Suppressor macrophage treated with lipopolysaccharide for 1 hour (primary cell): ENCODE measurements at regions not wholly inside any gene's neighbourhood (a gene's known extent, or its start where the extent isn't known, plus 50 kb on each side); places are given as distances from the start of the nearest gene placed in this dataset.

ENCODE experiments used
- DNase-seq, 3 donors: peaks; one replicate each; pipeline ENCODE4 v3.0.0-alpha.2; 2020 to 2022

- DNase-seq, result no peak
Measured at GRCh38 chr21:35144978-35145377, 95.9 kb upstream of the RUNX1 start.

- DNase-seq, result no peak
Measured at GRCh38 chr21:35142036-35142815, 93.1 kb upstream of the RUNX1 start.

- DNase-seq, result no peak
Measured at GRCh38 chr21:35139382-35139715, 90.2 kb upstream of the RUNX1 start.

GRCh38 chr21:35138665-35139381 lies 89.7 kb upstream of the RUNX1 start:
- no peak for DNase-seq

- DNase-seq, result no peak
Measured at GRCh38 chr21:35136586-35137219, 87.6 kb upstream of the RUNX1 start.

- no peak for DNase-seq
Measured at GRCh38 chr21:35136106-35136505, 87.0 kb upstream of the RUNX1 start.

- no peak for DNase-seq
Measured at GRCh38 chr21:35135481-35135880, 86.4 kb upstream of the RUNX1 start.

- peak; percentile 32 to 39 (median 38) for DNase-seq
Measured at GRCh38 chr21:35134309-35134708, 85.2 kb upstream of the RUNX1 start.

- no peak for DNase-seq
Measured at GRCh38 chr21:35128536-35128935, 79.4 kb upstream of the RUNX1 start.

- DNase-seq, result no peak
Measured at GRCh38 chr21:35127851-35128250, 78.7 kb upstream of the RUNX1 start.

- DNase-seq, result no peak
Measured at GRCh38 chr21:35127026-35127425, 77.9 kb upstream of the RUNX1 start.

- no peak for DNase-seq
Measured at GRCh38 chr21:35120631-35121180, 71.6 kb upstream of the RUNX1 start.

- no peak for DNase-seq
Measured at GRCh38 chr21:35119501-35120047, 70.5 kb upstream of the RUNX1 start.

GRCh38 chr21:35116777-35117176 lies 67.7 kb upstream of the RUNX1 start:
- no peak for DNase-seq

GRCh38 chr21:35113064-35113463 lies 64.0 kb upstream of the RUNX1 start:
- DNase-seq, result peak; percentile 46 to 79 (median 52)

- no peak for DNase-seq
Measured at GRCh38 chr21:35111321-35111930, 62.3 kb upstream of the RUNX1 start.

- no peak for DNase-seq
Measured at GRCh38 chr21:35108887-35109286, 59.8 kb upstream of the RUNX1 start.

GRCh38 chr21:35107520-35107919 lies 58.4 kb upstream of the RUNX1 start:
- no peak for DNase-seq

- no peak for DNase-seq
Measured at GRCh38 chr21:35106246-35106835, 57.2 kb upstream of the RUNX1 start.

- peak; percentile 69 to 78 (median 70) for DNase-seq
Measured at GRCh38 chr21:35102488-35103371, 53.6 kb upstream of the RUNX1 start.

GRCh38 chr21:35100349-35100811 lies 51.3 kb upstream of the RUNX1 start:
- no peak for DNase-seq
